MCF 10A (cell line): ENCODE measurements at regions not wholly inside any gene's neighbourhood (a gene's known extent, or its start where the extent isn't known, plus 50 kb on each side); places are given as distances from the start of the nearest gene placed in this dataset.
A peak's percentile ranks its signal among the peaks of the same experiment; 100 is the strongest.

Experiments used
- BruUV-seq: library from RNA; stranded (reverse); fragments of 400-500 nt; replicated peaks from 2 replicates; lab custom pipeline; 2021; lab: Mats Ljungman, UMichigan
- CTCF ChIA-PET: fragments of 300-600 bp; sonication (Branson Sonifier 250); formaldehyde crosslinking; extraction: SDS; loops from one replicate; lab custom pipeline; 2021; ENCODE audit warnings: antibody characterized with exemption, inconsistent platforms; lab: Yijun Ruan, JAX
- POLR2A ChIA-PET: fragments of 300-600, 350-650 bp; sonication (Branson Sonifier 250); formaldehyde crosslinking; extraction: SDS; loops from one replicate; lab custom pipeline; 2020; ENCODE audit warnings: antibody characterized with exemption, inconsistent platforms; lab: Yijun Ruan, JAX
- DNase-seq: peaks from one replicate; pipeline ENCODE4 v3.0.0-alpha.2; 2018; ENCODE audit not compliant: unreplicated experiment
- H3K27ac Mint-ChIP-seq: one replicate; pipeline ENCODE4 v1.8.0; 2022; ENCODE audit warnings: mild to moderate bottlenecking, low read depth, mixed read lengths; ENCODE audit not compliant: unreplicated experiment
- H3K27me3 Mint-ChIP-seq: one replicate; pipeline ENCODE4 v1.8.0; 2022; ENCODE audit warnings: mixed read lengths; ENCODE audit not compliant: insufficient read depth, unreplicated experiment
- H3K36me3 Mint-ChIP-seq: one replicate; pipeline ENCODE4 v1.8.0; 2022; ENCODE audit warnings: mild to moderate bottlenecking, moderate library complexity, mixed read lengths; ENCODE audit not compliant: insufficient read depth, unreplicated experiment
- H3K4me1 Mint-ChIP-seq: one replicate; pipeline ENCODE4 v1.8.0; 2022; ENCODE audit warnings: mixed read lengths; ENCODE audit not compliant: insufficient read depth, unreplicated experiment
- H3K4me3 Mint-ChIP-seq: one replicate; pipeline ENCODE4 v1.8.0; 2022; ENCODE audit warnings: mild to moderate bottlenecking, moderate library complexity, mixed read lengths; ENCODE audit not compliant: unreplicated experiment
- H3K9me3 Mint-ChIP-seq: one replicate; pipeline ENCODE4 v1.8.0; 2022; ENCODE audit warnings: mixed read lengths; ENCODE audit not compliant: unreplicated experiment
- CTCF ChIP-seq: fragments of 200-600 bp; IDR thresholded peaks from one replicate; pipeline ENCODE4 v1.8.0; 2022; ENCODE audit warnings: antibody characterized with exemption, mild to moderate bottlenecking; ENCODE audit not compliant: unreplicated experiment
- intact Hi-C: fragments of 100-400 bp; cut with micrococcal nuclease; formaldehyde crosslinking; loops from 2 replicates; pipeline ENCODE4 v1.14.1; 2022

- peaks cover 8% of the 10 kb centered on the region for H3K4me1 Mint-ChIP-seq
- H3K27me3 Mint-ChIP-seq: peaks cover 6% of the 10 kb centered on the region
- H3K36me3 Mint-ChIP-seq: no peaks in the 10 kb centered on the region
- TF ChIP-seq CTCF: no peak
- H3K27ac Mint-ChIP-seq: no peak overlapping the region
- no peak overlapping the region for H3K4me3 Mint-ChIP-seq
- no peaks in the 10 kb centered on the region for H3K9me3 Mint-ChIP-seq
- BruUV-seq: no TSS peak
- CTCF ChIA-PET: interaction anchor here (0.8 kb wide), 1 partner anchor 60 kb away, joined by 3 read pairs; the partner anchor contains the start of gene IQCJ
- intact Hi-C loops: no loop called here
- peak; percentile 47 for DNase-seq
- POLR2A ChIA-PET: no interaction called here
Measured at GRCh38 chr3:159128628-159129027, 326.8 kb downstream of the MFSD1 start.

- POLR2A ChIA-PET: no interaction called here
- H3K9me3 Mint-ChIP-seq: no peaks in the 10 kb centered on the region
- H3K27me3 Mint-ChIP-seq: no peaks in the 10 kb centered on the region
- peak; percentile 42 for DNase-seq
- TF ChIP-seq CTCF: peak; percentile 23
- H3K4me1 Mint-ChIP-seq: peaks cover 8% of the 10 kb centered on the region
- H3K4me3 Mint-ChIP-seq: no peak overlapping the region
- no peaks in the 10 kb centered on the region for H3K36me3 Mint-ChIP-seq
- CTCF ChIA-PET: no interaction called here
- no TSS peak for BruUV-seq
- intact Hi-C loops: no loop called here
- no peak overlapping the region for H3K27ac Mint-ChIP-seq
Measured at GRCh38 chr3:159130108-159130507, 328.3 kb downstream of the MFSD1 start.

GRCh38 chr3:159131376-159131775 is 329.5 kb downstream of the MFSD1 start:
- no peak for DNase-seq
- H3K36me3 Mint-ChIP-seq: no peaks in the 10 kb centered on the region
- BruUV-seq: no TSS peak
- intact Hi-C loops: no loop called here
- ChIA-PET CTCF (interaction anchor here (0.7 kb wide), 1 partner anchor 372 kb away, joined by 3 read pairs; no protein-coding TSS in a partner anchor), POLR2A (no interaction called here)
- no peaks in the 10 kb centered on the region for H3K9me3 Mint-ChIP-seq
- TF ChIP-seq CTCF: no peak
- H3K27ac Mint-ChIP-seq: no peak overlapping the region
- peaks cover 8% of the 10 kb centered on the region for H3K4me1 Mint-ChIP-seq
- H3K4me3 Mint-ChIP-seq: no peak overlapping the region
- no peaks in the 10 kb centered on the region for H3K27me3 Mint-ChIP-seq

- Mint-ChIP-seq H3K36me3 (no peaks in the 10 kb centered on the region), H3K27ac (no peak overlapping the region), H3K4me1 (no peaks in the 10 kb centered on the region), H3K4me3 (no peak overlapping the region), H3K9me3 (no peaks in the 10 kb centered on the region), H3K27me3 (peaks cover 11% of the 10 kb centered on the region)
- intact Hi-C loops: no loop called here
- ChIA-PET POLR2A (no interaction called here), CTCF (no interaction called here)
- no TSS peak for BruUV-seq
- no peak for TF ChIP-seq CTCF
- no peak for DNase-seq
Measured at GRCh38 chr3:159137949-159138348, 336.1 kb downstream of the MFSD1 start.
